MM.1S (cell line): ENCODE measurements at regions not wholly inside any gene's neighbourhood (a gene's known extent, or its start where the extent isn't known, plus 50 kb on each side); places are given as distances from the start of the nearest gene placed in this dataset.

Experiments used
- DNase-seq: peaks from one replicate; pipeline ENCODE4 v3.0.0-alpha.2; 2015
- H2AFZ ChIP-seq: fragments of 300-600 bp; sonication (generic); 2 replicates; pipeline ENCODE4 v1.6.0; 2016; ENCODE audit warnings: antibody characterized with exemption, low read length
- H3F3A ChIP-seq: fragments of 300-600 bp; sonication (generic); 2 replicates; pipeline ENCODE4 v1.6.1; 2016; ENCODE audit warnings: mild to moderate bottlenecking, antibody characterized with exemption, low read length, moderate library complexity, mixed read lengths; ENCODE audit not compliant: insufficient read depth
- H3K27ac ChIP-seq: fragments of 300-600 bp; sonication (generic); 2 replicates; pipeline ENCODE4 v1.5.1; 2016; ENCODE audit warnings: mild to moderate bottlenecking, low read length
- H3K27me3 ChIP-seq: fragments of 300-600 bp; sonication (generic); replicated peaks from 2 replicates; pipeline ENCODE4 v1.6.0; 2016; ENCODE audit warnings: low read length; ENCODE audit not compliant: insufficient read depth
- H3K36me3 ChIP-seq: fragments of 300-600 bp; sonication (generic); replicated peaks from 2 replicates; pipeline ENCODE4 v1.6.1; 2016; ENCODE audit warnings: mild to moderate bottlenecking, low read length, mixed read lengths; ENCODE audit not compliant: insufficient read depth
- H3K4me1 ChIP-seq: fragments of 300-600 bp; sonication (generic); 2 replicates; pipeline ENCODE4 v1.6.1; 2016; ENCODE audit warnings: low read length, mixed read lengths
- H3K4me2 ChIP-seq: fragments of 300-600 bp; sonication (generic); 2 replicates; pipeline ENCODE4 v1.6.0; 2016; ENCODE audit warnings: low read depth, low read length
- H3K4me3 ChIP-seq: fragments of 300-600 bp; sonication (generic); 2 replicates; pipeline ENCODE4 v1.5.1; 2016; ENCODE audit warnings: low read length, mixed read lengths
- H3K79me2 ChIP-seq: fragments of 300-600 bp; sonication (generic); 2 replicates; pipeline ENCODE4 v1.6.1; 2016; ENCODE audit warnings: mixed run types, low read length, mixed read lengths
- H3K9ac ChIP-seq: fragments of 300-600 bp; sonication (generic); 2 replicates; pipeline ENCODE4 v1.6.1; 2016; ENCODE audit warnings: low read length, mixed read lengths
- H3K9me2 ChIP-seq: fragments of 300-600 bp; sonication (generic); replicated peaks from 2 replicates; pipeline ENCODE4 v1.6.1; 2016; ENCODE audit warnings: mild to moderate bottlenecking, low read length, mixed read lengths; ENCODE audit not compliant: insufficient read depth
- H3K9me3 ChIP-seq: fragments of 300-600 bp; sonication (generic); replicated peaks from 2 replicates; pipeline ENCODE4 v1.6.1; 2016; ENCODE audit warnings: mild to moderate bottlenecking, low read length, mixed read lengths; ENCODE audit not compliant: insufficient read depth
- H4K20me1 ChIP-seq: fragments of 300-600 bp; sonication (generic); 2 replicates; pipeline ENCODE4 v1.6.1; 2016; ENCODE audit warnings: mild to moderate bottlenecking, low read length, moderate library complexity, mixed read lengths; ENCODE audit not compliant: insufficient read depth
- CTCF ChIP-seq: fragments of 300-600 bp; sonication (generic); IDR thresholded peaks from 2 replicates; pipeline ENCODE4 v1.5.1; 2016; ENCODE audit warnings: antibody characterized with exemption, low read length, mixed read lengths
- EZH2 ChIP-seq: fragments of 300-600 bp; sonication (generic); optimal IDR thresholded peaks from 2 replicates; pipeline ENCODE3; 2017; ENCODE audit warnings: low read depth, mild to moderate bottlenecking, antibody characterized with exemption, low read length, mixed read lengths
- EZH2phosphoT487 ChIP-seq: fragments of 300-600 bp; sonication (generic); IDR thresholded peaks from 2 replicates; pipeline ENCODE4 v1.6.1; 2018; ENCODE audit warnings: antibody characterized with exemption, low read length

DNA sequence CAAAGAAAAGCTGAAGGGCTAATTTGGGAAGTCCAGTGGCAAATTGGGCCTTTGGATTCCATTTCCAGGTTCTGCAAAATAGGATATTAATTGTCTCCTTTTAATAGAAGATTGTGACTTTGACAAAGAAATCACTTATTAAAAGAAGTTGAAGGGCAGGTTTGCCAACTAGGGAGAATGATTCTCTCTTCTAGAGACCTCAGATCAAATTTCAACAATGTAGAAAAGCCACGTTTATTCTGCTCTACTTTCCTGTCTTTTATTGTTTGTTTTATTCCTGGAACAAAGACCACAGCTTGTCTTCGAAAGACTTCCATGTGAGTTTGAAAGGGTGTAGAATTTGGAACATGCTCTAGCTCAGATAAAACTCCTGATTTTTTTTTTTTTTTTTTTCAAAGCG, 65.5 kb upstream of the PRL start:
- Histone ChIP-seq H3K27ac (no peak overlapping the region), H3F3A (no peaks in the 10 kb centered on the region), H3K9ac (no peak overlapping the region), H3K9me3 (no peaks in the 10 kb centered on the region), H3K27me3 (no peaks in the 10 kb centered on the region), H3K36me3 (no peaks in the 10 kb centered on the region), H3K4me2 (no peak overlapping the region), H3K4me3 (no peak overlapping the region), H3K4me1 (no peaks in the 10 kb centered on the region), H2AFZ (no peak overlapping the region), H3K79me2 (no peaks in the 10 kb centered on the region), H3K9me2 (no peaks in the 10 kb centered on the region), H4K20me1 (no peaks in the 10 kb centered on the region)
- no peak for DNase-seq
- TF ChIP-seq EZH2 (no peak), EZH2phosphoT487 (no peak), CTCF (no peak)

DNA sequence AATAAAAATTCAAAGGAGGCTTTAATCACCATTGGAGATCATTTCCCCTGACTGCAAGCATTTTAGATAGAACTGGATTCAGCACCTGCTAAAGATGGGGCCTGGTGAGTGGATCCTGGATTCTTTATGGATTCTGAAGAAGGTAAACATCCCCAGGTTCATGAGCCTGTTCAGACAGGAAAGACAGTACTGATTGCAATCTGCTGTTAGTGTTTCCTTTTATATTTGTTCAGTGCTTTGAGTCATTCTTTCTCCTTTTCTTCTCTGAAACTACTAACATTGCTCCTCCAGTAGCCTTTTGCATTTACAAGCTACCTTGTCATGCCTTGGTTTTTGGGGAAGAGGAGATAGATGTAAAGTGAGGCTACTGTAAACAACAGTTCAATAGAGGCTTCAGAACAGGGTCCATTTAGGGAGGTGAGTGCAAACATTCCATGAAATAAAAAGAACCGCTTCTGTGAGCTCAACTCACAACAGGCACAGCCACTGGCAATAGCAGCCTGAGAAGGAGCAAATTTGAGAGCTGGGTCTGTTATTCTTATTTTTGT, 66.4 kb upstream of the PRL start:
- Histone ChIP-seq H3F3A (no peaks in the 10 kb centered on the region), H3K4me2 (no peak overlapping the region), H3K36me3 (no peaks in the 10 kb centered on the region), H3K4me1 (no peaks in the 10 kb centered on the region), H3K27ac (no peak overlapping the region), H3K9ac (no peak overlapping the region), H4K20me1 (no peaks in the 10 kb centered on the region), H3K4me3 (no peak overlapping the region), H2AFZ (no peak overlapping the region), H3K27me3 (no peaks in the 10 kb centered on the region), H3K9me3 (no peaks in the 10 kb centered on the region), H3K9me2 (no peaks in the 10 kb centered on the region), H3K79me2 (no peaks in the 10 kb centered on the region)
- DNase-seq: no peak
- TF ChIP-seq EZH2 (no peak), CTCF (no peak), EZH2phosphoT487 (no peak)

- no peak for DNase-seq
- Histone ChIP-seq H3F3A (no peaks in the 10 kb centered on the region), H4K20me1 (no peaks in the 10 kb centered on the region), H3K4me3 (no peak overlapping the region), H3K9me3 (no peaks in the 10 kb centered on the region), H3K9ac (no peak overlapping the region), H2AFZ (no peak overlapping the region), H3K79me2 (no peaks in the 10 kb centered on the region), H3K4me2 (no peak overlapping the region), H3K9me2 (no peaks in the 10 kb centered on the region), H3K4me1 (no peaks in the 10 kb centered on the region), H3K36me3 (no peaks in the 10 kb centered on the region), H3K27me3 (no peaks in the 10 kb centered on the region), H3K27ac (no peak overlapping the region)
- TF ChIP-seq EZH2 (no peak), CTCF (no peak), EZH2phosphoT487 (no peak)
Measured at GRCh38 chr6:22363714-22364239, 66.9 kb upstream of the PRL start.
